ENCODE measurements at regions not wholly inside any gene's neighbourhood (a gene's known extent, or its start where the extent isn't known, plus 50 kb on each side); places are given as distances from the start of the nearest gene placed in this dataset.
"Not testable (repeated sequence)": the region's sequence is repeated elsewhere in the genome, so short reads cannot be mapped to it uniquely, and the experiment has no call there.

DNA sequence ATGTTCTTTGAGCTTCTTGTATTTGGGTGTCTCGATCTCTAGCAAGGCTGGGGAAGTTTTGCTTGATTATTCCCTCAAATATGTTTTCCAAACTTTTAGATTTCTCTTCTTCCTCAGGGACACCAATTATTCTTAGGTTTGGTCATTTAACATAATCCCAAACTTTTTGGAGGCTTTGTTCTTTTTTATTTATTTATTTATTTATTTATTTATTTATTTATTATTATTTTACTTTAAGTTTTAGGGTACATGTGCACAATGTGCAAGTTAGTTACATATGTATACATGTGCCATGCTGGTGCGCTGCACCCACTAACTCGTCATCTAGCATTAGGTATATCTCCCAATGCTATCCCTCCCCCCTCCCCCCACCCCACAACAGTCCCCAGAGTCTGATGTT lies 52.1 kb upstream of the POC5 start:
- ATAC-seq; H3K4me3 ChIP-seq; FAIRE-seq; POLR2A ChIA-PET; H3K27ac ChIP-seq; H3K4me1 ChIP-seq; DNase-seq (ENCODE audit: low read depth in 1 of 2, low spot score in 1 of 2); H3K4me2 ChIP-seq; H3K9me3 ChIP-seq; CTCF ChIA-PET: not testable (repeated sequence)
- WGBS (ENCODE audit: missing lambda C conversion rate): 34% methylated on average over 3 of the region's 3 CpGs
- TF ChIP-seq ZC3H11A (IDR thresholded peaks at IDR 0.05): peak; percentile 20; the same call in 1 of the 2 replicates

Small RNAs in the stretch of these regions (small RNA-seq; reads per million reads assigned to genes)
- gene AC108120.2: 0 reads per million in 6 experiments
